ENCODE measurements at regions not wholly inside any gene's neighbourhood (a gene's known extent, or its start where the extent isn't known, plus 50 kb on each side); places are given as distances from the start of the nearest gene placed in this dataset.

GRCh38 chr1:56068908-56069307 is 510.5 kb downstream of the PLPP3 start:
- WGBS, 2 experiments (ENCODE audit: extremely low coverage in 1 of 2, insufficient coverage in 1 of 2, insufficient read length in 1 of 2, insufficient replicate concordance in 2 of 2, low coverage in 1 of 2, low lambda C conversion rate in 2 of 2, missing lambda C conversion rate in 1 of 2) = 81% methylated on average over 1 of the region's 1 CpG; no CpG with 5 or more reads in 1 of the 2 experiments
- ChIA-PET CTCF (ENCODE audit: partially characterized antibody) (no interaction called here), POLR2A (ENCODE audit: partially characterized antibody) (no interaction called here)
- no peak for FAIRE-seq
- no peak overlapping the region for H2BK12ac ChIP-seq (ENCODE audit: low read depth, low read length)
- no peaks in the 10 kb centered on the region for H3K9me3 ChIP-seq (ENCODE audit: insufficient read depth in 2 of 2, low read depth in 1 of 2, low read length in 1 of 2)
- no peaks in the 10 kb centered on the region for H3K79me2 ChIP-seq (ENCODE audit: control insufficient read depth in 1 of 2, insufficient read depth in 2 of 2, low read length in 2 of 2)
- no peak overlapping the region for H3K56ac ChIP-seq (replicated peaks; ENCODE audit: insufficient read length, low read depth, low read length)
- no peaks in the 10 kb centered on the region for H3K36me3 ChIP-seq (ENCODE audit: control insufficient read depth in 2 of 4, insufficient read depth in 4 of 4, low read length in 3 of 4)
- no peak overlapping the region for H2AFZ ChIP-seq (ENCODE audit: low read length)
- H2AK5ac ChIP-seq (ENCODE audit: low read depth, low read length) = no peak overlapping the region
- H3K18ac ChIP-seq (ENCODE audit: extremely low read depth, low read length) = no peak overlapping the region
- H3K9ac ChIP-seq (replicated peaks in 1 of 4; ENCODE audit: extremely low read depth in 1 of 4, low read depth in 3 of 4, low read length in 3 of 4) = no peak overlapping the region
- TF ChIP-seq KDM1A (IDR thresholded peaks at IDR 0.05; ENCODE audit: borderline replicate concordance, low read length) (no peak), TEAD4 (IDR thresholded peaks at IDR 0.05; ENCODE audit: low read depth, low read length) (no peak)
- no peak overlapping the region for H2BK5ac ChIP-seq (ENCODE audit: low read depth, low read length)
- H2BK120ac ChIP-seq (replicated peaks; ENCODE audit: low read depth, low read length) = no peak overlapping the region
- H3K4ac ChIP-seq (replicated peaks; ENCODE audit: insufficient read length, low read depth, low read length) = no peak overlapping the region
- H3K14ac ChIP-seq (ENCODE audit: insufficient read length) = no peak overlapping the region
- H3K4me1 ChIP-seq (replicated peaks in 1 of 4; ENCODE audit: control insufficient read depth in 3 of 4, insufficient read depth in 4 of 4, low read length in 3 of 4) = no peaks in the 10 kb centered on the region
- no peak overlapping the region for H2BK20ac ChIP-seq (ENCODE audit: low read length)
- no peaks in the 10 kb centered on the region for H3K79me1 ChIP-seq (ENCODE audit: low read depth, low read length)
- no peaks in the 10 kb centered on the region for H3K23me2 ChIP-seq (ENCODE audit: low read depth, low read length)
- no peak overlapping the region for H4K8ac ChIP-seq (ENCODE audit: extremely low read depth, insufficient read depth, low read length)
- no peak overlapping the region for H2BK15ac ChIP-seq (ENCODE audit: low read length)
- no peaks in the 10 kb centered on the region for H4K20me1 ChIP-seq (replicated peaks in 1 of 2; ENCODE audit: control insufficient read depth in 1 of 2, insufficient read depth in 2 of 2, low read length in 2 of 2)
- peaks cover 0 to 1% (median 0%) of the 10 kb centered on the region in 4 experiments; a peak in 1 of 7 replicates for H3K27me3 ChIP-seq (replicated peaks in 1 of 4; ENCODE audit: control insufficient read depth in 3 of 4, extremely low read depth in 1 of 4, insufficient read depth in 3 of 4, low read length in 3 of 4)
- no peak for DNase-seq (ENCODE audit: low read depth in 1 of 2, low spot score in 2 of 2)
- H3K4me3 ChIP-seq (ENCODE audit: extremely low read depth in 1 of 4, insufficient read depth in 2 of 4, low read depth in 3 of 4, low read length in 4 of 4) = no peak overlapping the region
- no peak overlapping the region for H3K27ac ChIP-seq (ENCODE audit: low read depth, low read length)
- no peak overlapping the region for H4K91ac ChIP-seq (replicated peaks; ENCODE audit: insufficient read length, low read length)
- H3K4me2 ChIP-seq (ENCODE audit: insufficient read depth in 1 of 2, low read depth in 2 of 2, low read length in 2 of 2) = no peak overlapping the region
- no peak overlapping the region for H4K5ac ChIP-seq (ENCODE audit: insufficient read length, low read depth, low read length)
- no peak overlapping the region for H3K23ac ChIP-seq (ENCODE audit: insufficient read length)
